GM12878 (cell line): ENCODE measurements at regions not wholly inside any gene's neighbourhood (a gene's known extent, or its start where the extent isn't known, plus 50 kb on each side); places are given as distances from the start of the nearest gene placed in this dataset.

Source experiments
- ATF3 ChIP-seq: IDR thresholded peaks from 2 replicates; pipeline ENCODE4 v1.6.1; 2011; ENCODE audit warnings: low read depth, mild to moderate bottlenecking, low read length, moderate library complexity, borderline replicate concordance; ENCODE audit errors: extremely low read depth
- CHD1 ChIP-seq: IDR thresholded peaks from 2 replicates; pipeline ENCODE4 v1.6.1; 2012; ENCODE audit warnings: low read depth, low read length, improper control_type of control experiment
- CTCF ChIP-seq, 3 experiments: IDR thresholded peaks in 2 of 3; conservative IDR thresholded peaks in 1 of 3; 2 replicates each; pipeline ENCODE4 v1.5.1; 2011; ENCODE audit warnings: low read depth in 3 of 3, low read length in 3 of 3, mild to moderate bottlenecking in 3 of 3, control low read depth in 2 of 3, moderate library complexity in 2 of 3, inconsistent platforms in 1 of 3, mixed read lengths in 1 of 3; ENCODE audit not compliant: control insufficient read depth in 2 of 3, insufficient read depth in 1 of 3; ENCODE audit errors: extremely low read depth in 1 of 3
- EZH2 ChIP-seq: IDR thresholded peaks from 2 replicates; pipeline ENCODE4 v1.6.1; 2012; ENCODE audit warnings: low read depth, mild to moderate bottlenecking, control low read depth, inconsistent platforms, low read length, borderline replicate concordance; ENCODE audit not compliant: control insufficient read depth
- FOXM1 ChIP-seq: IDR thresholded peaks from 2 replicates; pipeline ENCODE4 v1.6.1; 2012; ENCODE audit warnings: low read depth, mild to moderate bottlenecking, inconsistent platforms, low read length, moderate library complexity
- MAX ChIP-seq: IDR thresholded peaks from 2 replicates; pipeline ENCODE4 v1.6.1; 2012; ENCODE audit warnings: low read depth, low read length, improper control_type of control experiment
- NFIC ChIP-seq: IDR thresholded peaks from 2 replicates; pipeline ENCODE4 v1.6.1; 2012; ENCODE audit warnings: low read depth, mild to moderate bottlenecking, inconsistent platforms, low read length, moderate library complexity
- POLR2A ChIP-seq: IDR thresholded peaks from 2 replicates; pipeline ENCODE4 v1.6.1; 2011; ENCODE audit warnings: low read depth, mild to moderate bottlenecking, low read length
- POLR2AphosphoS5 ChIP-seq: IDR thresholded peaks from 2 replicates; pipeline ENCODE4 v1.6.1; 2011; ENCODE audit warnings: mild to moderate bottlenecking, low read length, inconsistent platforms
- PRDM15 ChIP-seq: fragments of 450-650 bp; formaldehyde crosslinking; IDR thresholded peaks from 2 replicates; pipeline ENCODE4 v1.4.0; 2020; ENCODE audit warnings: mild to moderate bottlenecking, moderate library complexity
- SUPT20H ChIP-seq: IDR thresholded peaks from 2 replicates; pipeline ENCODE4 v1.6.1; 2011; ENCODE audit warnings: low read depth, mild to moderate bottlenecking, low read length, moderate library complexity, borderline replicate concordance; ENCODE audit not compliant: control insufficient read depth
- TAF1 ChIP-seq: IDR thresholded peaks from 2 replicates; pipeline ENCODE4 v1.6.1; 2011; ENCODE audit warnings: mild to moderate bottlenecking, low read depth, low read length, borderline replicate concordance
- USF2 ChIP-seq: IDR thresholded peaks from 2 replicates; pipeline ENCODE4 v1.6.1; 2011; ENCODE audit warnings: low read depth, low read length, improper control_type of control experiment, borderline replicate concordance

GRCh38 chr14:48008646-48009045, 333.2 kb upstream of the MDGA2 start:
- TF ChIP-seq ATF3 (no peak), EZH2 (no peak), POLR2AphosphoS5 (no peak), CTCF (IDR thresholded peaks at IDR 0.05 in 2 of 3, conservative IDR thresholded peaks at IDR 0.05 in 1 of 3; ENCODE audit: control insufficient read depth in 2 of 3, extremely low read depth in 1 of 3, insufficient read depth in 1 of 3, low read depth in 3 of 3, low read length in 3 of 3) (no peak), TAF1 (no peak), USF2 (no peak), FOXM1 (no peak), CHD1 (no peak), NFIC (no peak), SUPT20H (no peak), POLR2A (no peak), PRDM15 (no peak), MAX (no peak)
